Kidney (tissue), 13 donors: ENCODE measurements at regions not wholly inside any gene's neighbourhood (a gene's known extent, or its start where the extent isn't known, plus 50 kb on each side); places are given as distances from the start of the nearest gene placed in this dataset.

Source experiments
- DNase-seq, 5 donors: peaks; one replicate each; pipeline ENCODE4 v3.0.0-alpha.2; 2013 to 2020
- FAIRE-seq: peaks from 2 replicates; lab custom pipeline; 2012; peaks lifted over from hg19 to GRCh38; lab: Jason Lieb, UNC
- H3K27ac ChIP-seq, 2 donors: one replicate each; pipeline ENCODE4 v1.7.0; 2013; ENCODE audit warnings: low read depth in 2 of 2, low read length in 2 of 2, inconsistent platforms in 1 of 2
- H3K27me3 ChIP-seq: one replicate; pipeline ENCODE4 v1.7.1; 2013; ENCODE audit warnings: low read length, inconsistent platforms; ENCODE audit not compliant: control insufficient read depth, insufficient read depth
- H3K36me3 ChIP-seq, 3 donors: one replicate each; pipeline versions ENCODE4 v1.7.0 to v1.7.1; 2013; ENCODE audit warnings: low read length in 3 of 3, control low read depth in 1 of 3, inconsistent platforms in 1 of 3; ENCODE audit not compliant: insufficient read depth in 3 of 3, control insufficient read depth in 2 of 3
- H3K4me1 ChIP-seq, 3 donors: one replicate each; pipeline versions ENCODE4 v1.7.0 to v1.7.1; 2013; ENCODE audit warnings: low read length in 3 of 3, inconsistent platforms in 1 of 3, low read depth in 1 of 3; ENCODE audit not compliant: control insufficient read depth in 2 of 3, insufficient read depth in 2 of 3
- H3K4me3 ChIP-seq, 3 donors: one replicate each; pipeline versions ENCODE4 v1.7.0 to v1.8.1; 2013; ENCODE audit warnings: low read length in 3 of 3, control low read depth in 1 of 3, inconsistent platforms in 1 of 3
- H3K9ac ChIP-seq, 3 donors: one replicate each; pipeline versions ENCODE4 v1.7.0 to v1.7.1; 2013; ENCODE audit warnings: low read length in 3 of 3, control low read depth in 1 of 3, inconsistent platforms in 1 of 3
- H3K9me3 ChIP-seq, 3 donors: one replicate each; pipeline versions ENCODE4 v1.7.0 to v1.7.1; 2013; ENCODE audit warnings: low read length in 3 of 3, control low read depth in 1 of 3, inconsistent platforms in 1 of 3; ENCODE audit not compliant: control insufficient read depth in 2 of 3, insufficient read depth in 1 of 3
- intact Hi-C: fragments of 100-400 bp; cut with DNase I; formaldehyde crosslinking; loops from one replicate; pipeline ENCODE4 v1.11.1; 2022
- TF ChIP-seq, protein P1 (sequence below): IDR thresholded peaks from 3 replicates; pipeline ENCODE4 v1.5.1; 2012; ENCODE audit warnings: mild to moderate bottlenecking, moderate library complexity, borderline replicate concordance; ENCODE audit not compliant: insufficient read depth; ENCODE audit errors: extremely low read depth
- donor health status: control.
- donor health status: control.
- donor health status: control.
- donor health status: control.
- donor health status: control.
- donor health status: DM: yes; HTN: yes; CAD: no.
- donor health status: Normal renal cell carcinoma (clear cell type).

DNA sequence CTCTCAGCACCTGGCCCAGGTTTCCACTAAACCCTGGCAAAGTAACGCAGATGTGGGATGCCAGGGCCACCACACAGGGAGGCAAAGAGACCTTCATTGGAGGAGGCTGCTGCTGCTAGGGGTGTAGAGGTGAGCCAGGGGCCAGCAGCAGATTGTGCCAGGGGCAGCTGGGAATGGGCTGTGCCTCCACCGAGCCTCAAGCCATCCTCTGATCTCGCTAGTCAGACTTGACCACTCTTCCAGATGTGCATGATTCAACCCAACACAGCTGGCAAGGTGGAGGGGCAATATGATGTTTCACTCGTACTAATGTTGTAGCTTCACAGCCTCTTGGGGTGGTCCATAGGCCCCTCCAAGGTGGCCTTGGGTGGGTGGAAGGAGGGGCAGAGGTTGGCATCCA lies 73.0 kb upstream of the MRPS6 start:
- TF ChIP-seq, protein P1, sequence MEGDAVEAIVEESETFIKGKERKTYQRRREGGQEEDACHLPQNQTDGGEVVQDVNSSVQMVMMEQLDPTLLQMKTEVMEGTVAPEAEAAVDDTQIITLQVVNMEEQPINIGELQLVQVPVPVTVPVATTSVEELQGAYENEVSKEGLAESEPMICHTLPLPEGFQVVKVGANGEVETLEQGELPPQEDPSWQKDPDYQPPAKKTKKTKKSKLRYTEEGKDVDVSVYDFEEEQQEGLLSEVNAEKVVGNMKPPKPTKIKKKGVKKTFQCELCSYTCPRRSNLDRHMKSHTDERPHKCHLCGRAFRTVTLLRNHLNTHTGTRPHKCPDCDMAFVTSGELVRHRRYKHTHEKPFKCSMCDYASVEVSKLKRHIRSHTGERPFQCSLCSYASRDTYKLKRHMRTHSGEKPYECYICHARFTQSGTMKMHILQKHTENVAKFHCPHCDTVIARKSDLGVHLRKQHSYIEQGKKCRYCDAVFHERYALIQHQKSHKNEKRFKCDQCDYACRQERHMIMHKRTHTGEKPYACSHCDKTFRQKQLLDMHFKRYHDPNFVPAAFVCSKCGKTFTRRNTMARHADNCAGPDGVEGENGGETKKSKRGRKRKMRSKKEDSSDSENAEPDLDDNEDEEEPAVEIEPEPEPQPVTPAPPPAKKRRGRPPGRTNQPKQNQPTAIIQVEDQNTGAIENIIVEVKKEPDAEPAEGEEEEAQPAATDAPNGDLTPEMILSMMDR, result no peak
- H3K27me3 ChIP-seq, result no peaks in the 10 kb centered on the region
- H3K4me3 ChIP-seq, result no peak overlapping the region
- intact Hi-C loops, result no loop called here
- no peak overlapping the region for H3K27ac ChIP-seq
- H3K4me1 ChIP-seq, result peaks cover 0 to 4% (median 0%) of the 10 kb centered on the region in 3 donors
- H3K36me3 ChIP-seq, result no peaks in the 10 kb centered on the region
- H3K9ac ChIP-seq, result no peak overlapping the region
- H3K9me3 ChIP-seq, result no peaks in the 10 kb centered on the region
- DNase-seq (no peak), FAIRE-seq (no peak)

DNA sequence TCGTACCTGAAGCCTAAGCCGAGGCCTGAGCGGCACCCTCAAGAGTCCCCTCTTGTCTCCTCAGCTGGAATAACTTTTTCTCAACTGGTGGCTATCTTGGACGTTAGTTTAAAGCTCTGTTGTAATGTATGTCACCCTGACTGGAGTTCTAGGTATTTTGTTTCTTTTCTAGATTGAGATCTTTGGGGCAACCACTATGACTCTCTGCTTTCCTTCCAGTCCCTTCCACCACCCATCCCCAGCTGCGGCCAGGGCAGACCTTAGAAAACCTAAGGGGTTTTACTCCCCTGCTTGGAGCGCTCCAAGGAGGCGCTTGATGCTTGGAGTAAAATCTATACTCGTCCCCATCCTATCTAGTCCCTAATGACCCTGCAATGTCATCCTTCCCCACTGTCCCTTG lies 74.6 kb upstream of the MRPS6 start:
- Histone ChIP-seq H3K4me1 (no peaks in the 10 kb centered on the region), H3K36me3 (no peaks in the 10 kb centered on the region), H3K9ac (no peak overlapping the region), H3K27me3 (no peaks in the 10 kb centered on the region), H3K4me3 (no peak overlapping the region), H3K9me3 (no peaks in the 10 kb centered on the region), H3K27ac (no peak overlapping the region)
- DNase-seq (no peak), FAIRE-seq (no peak)
- intact Hi-C loops, result no loop called here
- TF ChIP-seq, protein P1, result no peak

DNA sequence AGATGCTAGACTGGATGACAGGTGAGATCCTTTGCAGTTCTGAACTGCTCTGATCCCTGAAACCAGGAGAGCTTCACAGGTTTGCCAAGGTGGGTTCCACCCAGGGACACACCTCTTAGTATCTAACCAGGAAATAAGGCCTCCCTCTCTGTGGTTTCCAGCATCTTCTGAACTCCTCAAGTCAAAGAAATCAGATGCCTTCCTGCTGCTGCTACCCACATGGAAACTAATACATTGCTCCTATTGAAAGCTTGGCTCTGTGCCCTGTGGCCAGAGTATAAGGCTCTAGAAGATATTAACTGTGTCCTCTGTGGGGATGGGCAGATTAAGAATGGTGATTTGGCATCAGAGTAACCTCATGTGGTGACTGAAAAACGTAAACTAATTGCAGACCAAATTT lies 75.0 kb upstream of the MRPS6 start:
- TF ChIP-seq, protein P1, result no peak
- intact Hi-C loops, result no loop called here
- H3K36me3 ChIP-seq, result no peaks in the 10 kb centered on the region
- no peak overlapping the region for H3K4me3 ChIP-seq
- no peak for DNase-seq
- no peak overlapping the region for H3K27ac ChIP-seq
- no peaks in the 10 kb centered on the region for H3K4me1 ChIP-seq
- no peak overlapping the region for H3K9ac ChIP-seq
- no peak for FAIRE-seq
- no peaks in the 10 kb centered on the region for H3K27me3 ChIP-seq
- no peaks in the 10 kb centered on the region for H3K9me3 ChIP-seq

DNA sequence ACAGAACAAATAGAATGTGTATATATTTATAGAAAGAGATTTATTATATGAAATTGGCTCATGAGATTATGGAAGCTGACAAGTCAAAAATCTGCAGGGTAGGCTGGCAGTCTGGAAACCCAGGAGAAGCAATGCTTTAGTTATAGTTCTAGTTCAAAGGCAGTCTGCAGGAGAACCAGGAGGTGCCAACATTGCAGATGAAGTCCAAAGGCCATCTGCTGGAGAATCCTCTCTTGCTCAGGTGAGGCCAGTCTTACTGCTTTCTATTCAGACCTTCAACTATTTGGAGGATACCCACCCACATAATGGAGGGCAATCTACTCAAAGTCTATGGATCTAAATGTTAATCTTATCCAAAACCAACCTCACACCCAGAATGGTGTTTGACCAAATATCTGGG lies 75.9 kb upstream of the MRPS6 start:
- TF ChIP-seq, protein P1, result no peak
- no peaks in the 10 kb centered on the region for H3K4me1 ChIP-seq
- H3K27me3 ChIP-seq, result no peaks in the 10 kb centered on the region
- H3K27ac ChIP-seq, result no peak overlapping the region
- no peak overlapping the region for H3K9ac ChIP-seq
- H3K4me3 ChIP-seq, result no peak overlapping the region
- FAIRE-seq, result no peak
- no peaks in the 10 kb centered on the region for H3K36me3 ChIP-seq
- no peaks in the 10 kb centered on the region for H3K9me3 ChIP-seq
- intact Hi-C loops, result no loop called here
- no peak for DNase-seq
